ENCODE measurements at regions not wholly inside any gene's neighbourhood (a gene's known extent, or its start where the extent isn't known, plus 50 kb on each side); places are given as distances from the start of the nearest gene placed in this dataset.

- Histone ChIP-seq H3K9me3 (ENCODE audit: control insufficient read depth in 2 of 3, insufficient read depth in 1 of 3, low read length in 3 of 3) (no peaks in the 10 kb centered on the region), H3K4me3 (ENCODE audit: low read length in 3 of 3) (no peak overlapping the region), H3K4me1 (ENCODE audit: control insufficient read depth in 2 of 3, insufficient read depth in 2 of 3, low read depth in 1 of 3, low read length in 3 of 3) (peaks cover 0 to 8% (median 2%) of the 10 kb centered on the region in 3 donors), H3K27me3 (ENCODE audit: control insufficient read depth, insufficient read depth, low read length) (no peaks in the 10 kb centered on the region), H3K36me3 (ENCODE audit: control insufficient read depth in 2 of 3, insufficient read depth in 3 of 3, low read length in 3 of 3) (no peaks in the 10 kb centered on the region), H3K9ac (ENCODE audit: low read length in 3 of 3) (no peak overlapping the region), H3K27ac (ENCODE audit: low read depth in 2 of 2, low read length in 2 of 2) (no peak overlapping the region)
- no peak for TF ChIP-seq CTCF (IDR thresholded peaks at IDR 0.05; ENCODE audit: borderline replicate concordance, extremely low read depth, insufficient read depth)
- no peak for DNase-seq
- intact Hi-C loops (cut with DNase I) = no loop called here
- no peak for FAIRE-seq
These were observed 237.8 kb upstream of the PGRMC2 start for GRCh38 chr4:128525387-128525786.

DNA sequence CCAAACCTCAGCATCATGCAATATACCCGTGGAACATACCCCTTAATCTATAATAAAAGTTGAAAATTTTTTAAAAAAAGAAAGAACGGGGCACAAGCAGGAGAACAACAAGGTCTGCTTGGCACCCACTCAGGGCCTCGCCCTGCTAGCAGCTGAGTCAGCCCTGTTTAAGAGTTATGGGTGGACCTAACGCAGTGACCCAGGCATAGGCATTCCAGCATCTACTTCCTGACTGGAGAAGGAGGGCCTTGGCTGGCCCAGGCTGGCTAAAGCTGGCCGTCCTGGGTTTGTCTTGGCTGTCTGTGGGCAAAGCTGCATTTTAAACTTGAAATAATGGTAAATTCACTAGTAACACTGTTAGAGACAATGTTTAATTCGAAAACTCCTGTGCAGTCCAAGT lies 236.7 kb upstream of the PGRMC2 start:
- DNase-seq = peak in 1 of 5 donors; percentile 90
- no peak for TF ChIP-seq CTCF (IDR thresholded peaks at IDR 0.05; ENCODE audit: borderline replicate concordance, extremely low read depth, insufficient read depth)
- intact Hi-C loops (cut with DNase I) = no loop called here
- Histone ChIP-seq H3K9ac (ENCODE audit: low read length in 3 of 3) (no peak overlapping the region), H3K4me3 (ENCODE audit: low read length in 3 of 3) (no peak overlapping the region), H3K4me1 (ENCODE audit: control insufficient read depth in 2 of 3, insufficient read depth in 2 of 3, low read depth in 1 of 3, low read length in 3 of 3) (peaks cover 0 to 8% (median 2%) of the 10 kb centered on the region in 3 donors), H3K27me3 (ENCODE audit: control insufficient read depth, insufficient read depth, low read length) (no peaks in the 10 kb centered on the region), H3K9me3 (ENCODE audit: control insufficient read depth in 2 of 3, insufficient read depth in 1 of 3, low read length in 3 of 3) (no peaks in the 10 kb centered on the region), H3K27ac (ENCODE audit: low read depth in 2 of 2, low read length in 2 of 2) (peak overlapping the region; percentile 40 to 61), H3K36me3 (ENCODE audit: control insufficient read depth in 2 of 3, insufficient read depth in 3 of 3, low read length in 3 of 3) (no peaks in the 10 kb centered on the region)
- FAIRE-seq = no peak

GRCh38 chr4:128521648-128522111 lies 234.1 kb upstream of the PGRMC2 start:
- no peak for TF ChIP-seq CTCF (IDR thresholded peaks at IDR 0.05; ENCODE audit: borderline replicate concordance, extremely low read depth, insufficient read depth)
- no peak overlapping the region for H3K9ac ChIP-seq (ENCODE audit: low read length in 3 of 3)
- intact Hi-C loops (cut with DNase I) = no loop called here
- no peaks in the 10 kb centered on the region for H3K27me3 ChIP-seq (ENCODE audit: control insufficient read depth, insufficient read depth, low read length)
- H3K4me3 ChIP-seq (ENCODE audit: low read length in 3 of 3) = no peak overlapping the region
- no peaks in the 10 kb centered on the region for H3K36me3 ChIP-seq (ENCODE audit: control insufficient read depth in 2 of 3, insufficient read depth in 3 of 3, low read length in 3 of 3)
- no peaks in the 10 kb centered on the region for H3K9me3 ChIP-seq (ENCODE audit: control insufficient read depth in 2 of 3, insufficient read depth in 1 of 3, low read length in 3 of 3)
- peaks cover 0 to 4% (median 0%) of the 10 kb centered on the region in 3 donors for H3K4me1 ChIP-seq (ENCODE audit: control insufficient read depth in 2 of 3, insufficient read depth in 2 of 3, low read depth in 1 of 3, low read length in 3 of 3)
- H3K27ac ChIP-seq (ENCODE audit: low read depth in 2 of 2, low read length in 2 of 2) = no peak overlapping the region
- no peak for DNase-seq
- no peak for FAIRE-seq

DNA sequence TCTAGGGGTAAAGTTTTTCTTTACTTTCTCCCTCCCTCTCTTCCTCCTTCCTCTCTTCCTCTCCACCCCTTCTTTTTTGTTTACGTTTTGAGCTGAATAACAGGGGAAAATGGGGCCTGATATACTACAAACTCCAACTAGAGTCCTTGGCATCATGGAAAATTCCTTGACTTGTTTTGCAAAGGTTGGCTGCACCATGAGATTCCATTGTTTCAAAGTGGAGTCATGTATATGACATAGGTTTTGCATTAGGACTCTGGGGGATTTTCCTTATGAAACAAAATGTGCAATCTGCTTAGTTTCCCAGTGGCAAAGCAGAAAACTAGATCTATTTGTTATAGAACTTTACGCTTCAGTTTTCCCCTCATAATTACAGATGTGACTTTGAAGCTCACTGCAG lies 233.5 kb upstream of the PGRMC2 start:
- H3K36me3 ChIP-seq (ENCODE audit: control insufficient read depth in 2 of 3, insufficient read depth in 3 of 3, low read length in 3 of 3) = no peaks in the 10 kb centered on the region
- no peak for TF ChIP-seq CTCF (IDR thresholded peaks at IDR 0.05; ENCODE audit: borderline replicate concordance, extremely low read depth, insufficient read depth)
- peaks cover 0 to 4% (median 0%) of the 10 kb centered on the region in 3 donors for H3K4me1 ChIP-seq (ENCODE audit: control insufficient read depth in 2 of 3, insufficient read depth in 2 of 3, low read depth in 1 of 3, low read length in 3 of 3)
- FAIRE-seq (no peak), DNase-seq (no peak)
- no peak overlapping the region for H3K9ac ChIP-seq (ENCODE audit: low read length in 3 of 3)
- no peaks in the 10 kb centered on the region for H3K27me3 ChIP-seq (ENCODE audit: control insufficient read depth, insufficient read depth, low read length)
- H3K27ac ChIP-seq (ENCODE audit: low read depth in 2 of 2, low read length in 2 of 2) = no peak overlapping the region
- intact Hi-C loops (cut with DNase I) = no loop called here
- H3K9me3 ChIP-seq (ENCODE audit: control insufficient read depth in 2 of 3, insufficient read depth in 1 of 3, low read length in 3 of 3) = no peaks in the 10 kb centered on the region
- H3K4me3 ChIP-seq (ENCODE audit: low read length in 3 of 3) = no peak overlapping the region
